HepG2 (cell line): ENCODE measurements at regions not wholly inside any gene's neighbourhood (a gene's known extent, or its start where the extent isn't known, plus 50 kb on each side); places are given as distances from the start of the nearest gene placed in this dataset.

ENCODE experiments used
- AKAP8 ChIP-seq: sonication (generic); formaldehyde crosslinking; IDR thresholded peaks from 2 replicates; pipeline ENCODE4 v1.5.1; 2020; ENCODE audit warnings: mild to moderate bottlenecking, missing genetic modification reagents
- BCL6 ChIP-seq: IDR thresholded peaks from 2 replicates; pipeline ENCODE4 v1.6.1; 2016; ENCODE audit warnings: missing genetic modification reagents, missing compliant biosample characterization
- FOSL2 ChIP-seq: sonication (generic); formaldehyde crosslinking; IDR thresholded peaks from 2 replicates; pipeline ENCODE4 v1.4.0; 2020; ENCODE audit warnings: missing genetic modification reagents
- IKZF1 ChIP-seq: fragments of 450-650 bp; IDR thresholded peaks from 2 replicates; pipeline ENCODE4 v1.7.1; 2016
- MIER3 ChIP-seq: IDR thresholded peaks from 2 replicates; pipeline ENCODE4 v1.6.1; 2016; ENCODE audit warnings: missing compliant biosample characterization, borderline replicate concordance
- POLR2A ChIP-seq, 2 experiments: IDR thresholded peaks; 2 replicates each; pipeline ENCODE4 v1.6.1; 2011; ENCODE audit warnings: low read depth in 2 of 2, low read length in 2 of 2, mild to moderate bottlenecking in 1 of 2, moderate library complexity in 1 of 2; ENCODE audit not compliant: insufficient read depth in 1 of 2
- ZNF3 ChIP-seq: IDR thresholded peaks from 2 replicates; pipeline ENCODE4 v1.7.0; 2017; ENCODE audit warnings: inconsistent platforms
- TF ChIP-seq, protein P1 (sequence below): sonication (generic); formaldehyde crosslinking; IDR thresholded peaks from 2 replicates; pipeline ENCODE4 v1.4.0; 2020; ENCODE audit warnings: low read depth, mild to moderate bottlenecking, missing genetic modification reagents
- TF ChIP-seq, protein P2 (sequence below), 2 experiments: IDR thresholded peaks; 2 replicates each; pipeline ENCODE4 v1.6.1; 2011 to 2012; ENCODE audit warnings: low read length in 2 of 2, borderline replicate concordance in 1 of 2, low read depth in 1 of 2, mild to moderate bottlenecking in 1 of 2, moderate library complexity in 1 of 2
- TF ChIP-seq, protein P3 (sequence below), 2 experiments: fragments of 450-650 bp in 1 of 2; sonication (generic) in 1 of 2; formaldehyde crosslinking in 1 of 2; IDR thresholded peaks; 2 replicates each; pipeline versions ENCODE4 v1.6.1 to v1.8.0; 2016 to 2022; ENCODE audit warnings: antibody characterized with exemption in 1 of 2, mild to moderate bottlenecking in 1 of 2, missing genetic modification reagents in 1 of 2
- TF ChIP-seq, protein P4 (sequence below): sonication (generic); formaldehyde crosslinking; IDR thresholded peaks from 2 replicates; pipeline ENCODE4 v1.8.0; 2022; ENCODE audit warnings: mild to moderate bottlenecking, missing genetic modification reagents

DNA sequence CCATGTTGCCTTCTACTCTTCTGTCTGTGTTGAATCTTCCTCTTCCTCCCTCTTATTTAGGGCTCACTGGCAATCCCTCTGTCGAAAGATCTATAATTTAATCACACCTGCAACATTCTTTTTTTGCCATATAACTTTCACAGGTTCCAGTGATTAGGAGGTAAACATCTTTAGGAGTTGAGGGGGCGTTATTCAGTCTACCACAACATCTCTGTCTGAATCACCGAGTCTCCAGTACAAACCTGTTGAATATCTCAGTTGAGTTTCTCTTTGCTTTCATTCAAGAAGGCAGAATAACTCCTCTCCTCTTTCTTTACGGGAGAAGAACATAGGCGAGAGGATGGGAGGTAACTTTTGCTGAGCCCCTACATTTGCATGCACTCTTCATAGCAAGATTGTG is 101.9 kb upstream of the CDC42BPA start:
- TF ChIP-seq MIER3: no peak
- TF ChIP-seq, protein P1, sequence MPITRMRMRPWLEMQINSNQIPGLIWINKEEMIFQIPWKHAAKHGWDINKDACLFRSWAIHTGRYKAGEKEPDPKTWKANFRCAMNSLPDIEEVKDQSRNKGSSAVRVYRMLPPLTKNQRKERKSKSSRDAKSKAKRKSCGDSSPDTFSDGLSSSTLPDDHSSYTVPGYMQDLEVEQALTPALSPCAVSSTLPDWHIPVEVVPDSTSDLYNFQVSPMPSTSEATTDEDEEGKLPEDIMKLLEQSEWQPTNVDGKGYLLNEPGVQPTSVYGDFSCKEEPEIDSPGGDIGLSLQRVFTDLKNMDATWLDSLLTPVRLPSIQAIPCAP (CRISPR knock-in tag): no peak
- TF ChIP-seq BCL6: no peak
- TF ChIP-seq, protein P2, sequence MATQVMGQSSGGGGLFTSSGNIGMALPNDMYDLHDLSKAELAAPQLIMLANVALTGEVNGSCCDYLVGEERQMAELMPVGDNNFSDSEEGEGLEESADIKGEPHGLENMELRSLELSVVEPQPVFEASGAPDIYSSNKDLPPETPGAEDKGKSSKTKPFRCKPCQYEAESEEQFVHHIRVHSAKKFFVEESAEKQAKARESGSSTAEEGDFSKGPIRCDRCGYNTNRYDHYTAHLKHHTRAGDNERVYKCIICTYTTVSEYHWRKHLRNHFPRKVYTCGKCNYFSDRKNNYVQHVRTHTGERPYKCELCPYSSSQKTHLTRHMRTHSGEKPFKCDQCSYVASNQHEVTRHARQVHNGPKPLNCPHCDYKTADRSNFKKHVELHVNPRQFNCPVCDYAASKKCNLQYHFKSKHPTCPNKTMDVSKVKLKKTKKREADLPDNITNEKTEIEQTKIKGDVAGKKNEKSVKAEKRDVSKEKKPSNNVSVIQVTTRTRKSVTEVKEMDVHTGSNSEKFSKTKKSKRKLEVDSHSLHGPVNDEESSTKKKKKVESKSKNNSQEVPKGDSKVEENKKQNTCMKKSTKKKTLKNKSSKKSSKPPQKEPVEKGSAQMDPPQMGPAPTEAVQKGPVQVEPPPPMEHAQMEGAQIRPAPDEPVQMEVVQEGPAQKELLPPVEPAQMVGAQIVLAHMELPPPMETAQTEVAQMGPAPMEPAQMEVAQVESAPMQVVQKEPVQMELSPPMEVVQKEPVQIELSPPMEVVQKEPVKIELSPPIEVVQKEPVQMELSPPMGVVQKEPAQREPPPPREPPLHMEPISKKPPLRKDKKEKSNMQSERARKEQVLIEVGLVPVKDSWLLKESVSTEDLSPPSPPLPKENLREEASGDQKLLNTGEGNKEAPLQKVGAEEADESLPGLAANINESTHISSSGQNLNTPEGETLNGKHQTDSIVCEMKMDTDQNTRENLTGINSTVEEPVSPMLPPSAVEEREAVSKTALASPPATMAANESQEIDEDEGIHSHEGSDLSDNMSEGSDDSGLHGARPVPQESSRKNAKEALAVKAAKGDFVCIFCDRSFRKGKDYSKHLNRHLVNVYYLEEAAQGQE (IDR thresholded peaks at IDR 0.05; ENCODE audit: borderline replicate concordance in 1 of 2, low read depth in 1 of 2, low read length in 2 of 2): no peak
- TF ChIP-seq, protein P3, sequence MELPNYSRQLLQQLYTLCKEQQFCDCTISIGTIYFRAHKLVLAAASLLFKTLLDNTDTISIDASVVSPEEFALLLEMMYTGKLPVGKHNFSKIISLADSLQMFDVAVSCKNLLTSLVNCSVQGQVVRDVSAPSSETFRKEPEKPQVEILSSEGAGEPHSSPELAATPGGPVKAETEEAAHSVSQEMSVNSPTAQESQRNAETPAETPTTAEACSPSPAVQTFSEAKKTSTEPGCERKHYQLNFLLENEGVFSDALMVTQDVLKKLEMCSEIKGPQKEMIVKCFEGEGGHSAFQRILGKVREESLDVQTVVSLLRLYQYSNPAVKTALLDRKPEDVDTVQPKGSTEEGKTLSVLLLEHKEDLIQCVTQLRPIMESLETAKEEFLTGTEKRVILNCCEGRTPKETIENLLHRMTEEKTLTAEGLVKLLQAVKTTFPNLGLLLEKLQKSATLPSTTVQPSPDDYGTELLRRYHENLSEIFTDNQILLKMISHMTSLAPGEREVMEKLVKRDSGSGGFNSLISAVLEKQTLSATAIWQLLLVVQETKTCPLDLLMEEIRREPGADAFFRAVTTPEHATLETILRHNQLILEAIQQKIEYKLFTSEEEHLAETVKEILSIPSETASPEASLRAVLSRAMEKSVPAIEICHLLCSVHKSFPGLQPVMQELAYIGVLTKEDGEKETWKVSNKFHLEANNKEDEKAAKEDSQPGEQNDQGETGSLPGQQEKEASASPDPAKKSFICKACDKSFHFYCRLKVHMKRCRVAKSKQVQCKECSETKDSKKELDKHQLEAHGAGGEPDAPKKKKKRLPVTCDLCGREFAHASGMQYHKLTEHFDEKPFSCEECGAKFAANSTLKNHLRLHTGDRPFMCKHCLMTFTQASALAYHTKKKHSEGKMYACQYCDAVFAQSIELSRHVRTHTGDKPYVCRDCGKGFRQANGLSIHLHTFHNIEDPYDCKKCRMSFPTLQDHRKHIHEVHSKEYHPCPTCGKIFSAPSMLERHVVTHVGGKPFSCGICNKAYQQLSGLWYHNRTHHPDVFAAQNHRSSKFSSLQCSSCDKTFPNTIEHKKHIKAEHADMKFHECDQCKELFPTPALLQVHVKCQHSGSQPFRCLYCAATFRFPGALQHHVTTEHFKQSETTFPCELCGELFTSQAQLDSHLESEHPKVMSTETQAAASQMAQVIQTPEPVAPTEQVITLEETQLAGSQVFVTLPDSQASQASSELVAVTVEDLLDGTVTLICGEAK (IDR thresholded peaks at IDR 0.05): no peak
- TF ChIP-seq, protein P3 (CRISPR knock-in tag; IDR thresholded peaks at IDR 0.05): no peak
- TF ChIP-seq, protein P4, sequence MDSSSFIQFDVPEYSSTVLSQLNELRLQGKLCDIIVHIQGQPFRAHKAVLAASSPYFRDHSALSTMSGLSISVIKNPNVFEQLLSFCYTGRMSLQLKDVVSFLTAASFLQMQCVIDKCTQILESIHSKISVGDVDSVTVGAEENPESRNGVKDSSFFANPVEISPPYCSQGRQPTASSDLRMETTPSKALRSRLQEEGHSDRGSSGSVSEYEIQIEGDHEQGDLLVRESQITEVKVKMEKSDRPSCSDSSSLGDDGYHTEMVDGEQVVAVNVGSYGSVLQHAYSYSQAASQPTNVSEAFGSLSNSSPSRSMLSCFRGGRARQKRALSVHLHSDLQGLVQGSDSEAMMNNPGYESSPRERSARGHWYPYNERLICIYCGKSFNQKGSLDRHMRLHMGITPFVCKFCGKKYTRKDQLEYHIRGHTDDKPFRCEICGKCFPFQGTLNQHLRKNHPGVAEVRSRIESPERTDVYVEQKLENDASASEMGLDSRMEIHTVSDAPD (CRISPR knock-in tag): no peak
- TF ChIP-seq ZNF3 (CRISPR knock-in tag): no peak
- no peak for TF ChIP-seq FOSL2 (CRISPR knock-in tag)
- no peak for TF ChIP-seq IKZF1
- TF ChIP-seq AKAP8 (CRISPR knock-in tag): no peak
- no peak for TF ChIP-seq POLR2A (IDR thresholded peaks at IDR 0.05; ENCODE audit: insufficient read depth in 1 of 2, low read depth in 2 of 2, low read length in 2 of 2)
